ENCODE measurements at regions not wholly inside any gene's neighbourhood (a gene's known extent, or its start where the extent isn't known, plus 50 kb on each side); places are given as distances from the start of the nearest gene placed in this dataset.
"Not testable (repeated sequence)": the region's sequence is repeated elsewhere in the genome, so short reads cannot be mapped to it uniquely, and the experiment has no call there.

GRCh38 chr5:128706269-128706668, 168.2 kb upstream of the FBN2 start:
- intact Hi-C loops (cut with DNase I), result no loop called here

GRCh38 chr5:128708841-128709240, 170.8 kb upstream of the FBN2 start:
- intact Hi-C loops (cut with DNase I), result no loop called here

More at GRCh38 chr5:128706269-128706668, 168.2 kb upstream of the FBN2 start:
- DNase-seq (ENCODE audit: low spot score), result no peak

GRCh38 chr5:128711216-128711615, 173.2 kb upstream of the FBN2 start:
- intact Hi-C loops (cut with DNase I), result no loop called here
- no peak for DNase-seq (ENCODE audit: low spot score)

More at GRCh38 chr5:128708841-128709240, 170.8 kb upstream of the FBN2 start:
- no peak for DNase-seq (ENCODE audit: low spot score)

GRCh38 chr5:128714551-128714950, 176.5 kb upstream of the FBN2 start:
- intact Hi-C loops (cut with DNase I), result no loop called here
- no peak for DNase-seq (ENCODE audit: low spot score)

GRCh38 chr5:128722551-128722950, 184.5 kb upstream of the FBN2 start:
- intact Hi-C loops (cut with DNase I), result no loop called here
- DNase-seq (ENCODE audit: low spot score), result no peak

DNA sequence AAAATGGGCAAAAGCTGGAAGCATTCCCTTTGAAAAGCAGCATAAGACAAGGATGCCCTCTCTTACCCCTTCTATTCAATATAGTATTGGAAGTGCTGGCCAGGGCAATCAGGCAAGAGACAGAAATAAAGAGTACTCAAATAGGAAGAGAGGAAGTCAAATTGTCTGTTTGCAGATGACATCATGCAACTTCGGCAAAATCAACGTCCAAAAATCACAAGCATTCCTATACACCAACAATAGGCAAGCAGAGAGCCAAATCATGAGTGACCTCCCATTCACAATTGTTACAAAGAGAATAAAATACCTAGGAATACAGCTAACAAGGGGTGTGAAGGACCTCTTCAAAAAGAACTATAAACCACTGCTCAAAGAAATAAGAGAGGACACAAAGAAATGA, 192.0 kb upstream of the FBN2 start:
- DNase-seq (ENCODE audit: low spot score); intact Hi-C loops (cut with DNase I): not testable (repeated sequence)

DNA sequence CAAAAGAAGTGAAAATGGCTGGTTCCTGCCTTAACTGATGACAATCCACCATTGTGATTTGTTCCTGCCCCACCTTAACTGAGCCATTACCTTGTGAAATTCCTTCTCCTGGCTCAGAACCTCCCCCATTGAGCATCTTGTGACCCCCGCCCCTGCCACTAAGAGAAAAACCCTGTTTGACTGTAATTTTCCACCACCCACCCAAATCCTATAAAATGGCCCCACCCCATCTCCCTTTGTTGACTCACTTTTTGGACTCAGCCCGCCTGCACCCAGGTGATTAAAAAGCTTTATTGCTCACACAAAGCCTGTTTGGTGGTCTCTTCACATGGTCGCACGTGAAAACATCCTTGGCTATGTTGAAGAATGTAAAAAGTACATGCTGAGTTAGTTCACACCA, 197.6 kb upstream of the FBN2 start:
- DNase-seq (ENCODE audit: low spot score); intact Hi-C loops (cut with DNase I): not testable (repeated sequence)

- intact Hi-C loops (cut with DNase I), result no loop called here
- no peak for DNase-seq (ENCODE audit: low spot score)
These were observed 198.5 kb upstream of the FBN2 start for GRCh38 chr5:128736553-128736952.

DNA sequence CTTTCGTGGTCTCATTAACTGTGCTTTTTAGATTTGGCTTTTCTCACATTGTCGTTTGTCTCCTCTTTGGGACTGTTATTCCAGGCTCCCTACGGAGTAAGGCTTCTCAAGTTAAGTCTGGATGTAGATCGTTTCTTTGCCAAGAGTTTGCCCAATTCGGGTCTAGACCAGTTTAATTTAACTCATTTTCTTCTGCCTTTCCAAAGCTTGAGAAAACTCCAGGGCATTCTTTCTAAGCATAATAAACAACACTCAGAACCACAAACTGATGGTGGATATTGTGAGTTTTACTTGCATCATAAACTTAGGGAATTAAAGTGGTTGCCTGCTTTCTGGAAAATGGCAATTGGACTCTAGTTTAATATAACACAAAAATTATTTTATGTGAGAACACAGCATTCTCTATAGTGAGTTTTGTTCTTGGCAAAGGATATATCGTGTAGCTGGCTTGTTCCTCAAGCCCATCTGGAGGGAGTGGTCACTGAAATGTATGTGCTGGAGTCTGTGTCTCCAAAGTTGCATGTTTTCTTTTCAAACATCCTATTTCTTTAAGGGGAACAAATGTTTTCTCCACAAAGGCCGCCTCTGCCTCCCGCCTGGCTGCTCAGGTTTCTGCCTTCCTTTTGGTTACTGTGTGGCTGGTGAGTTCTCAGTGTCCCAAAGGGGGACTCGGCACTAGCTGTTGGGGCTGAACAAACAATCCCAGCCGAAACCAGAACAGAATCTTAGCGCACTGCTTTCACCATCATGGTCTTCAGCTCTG, 211.3 kb upstream of the FBN2 start:
- no peak for DNase-seq (ENCODE audit: low spot score)
- intact Hi-C loops (cut with DNase I), result no loop called here

GRCh38 chr5:128750155-128750554, 212.1 kb upstream of the FBN2 start:
- no peak for DNase-seq (ENCODE audit: low spot score)
- intact Hi-C loops (cut with DNase I), result no loop called here

DNA sequence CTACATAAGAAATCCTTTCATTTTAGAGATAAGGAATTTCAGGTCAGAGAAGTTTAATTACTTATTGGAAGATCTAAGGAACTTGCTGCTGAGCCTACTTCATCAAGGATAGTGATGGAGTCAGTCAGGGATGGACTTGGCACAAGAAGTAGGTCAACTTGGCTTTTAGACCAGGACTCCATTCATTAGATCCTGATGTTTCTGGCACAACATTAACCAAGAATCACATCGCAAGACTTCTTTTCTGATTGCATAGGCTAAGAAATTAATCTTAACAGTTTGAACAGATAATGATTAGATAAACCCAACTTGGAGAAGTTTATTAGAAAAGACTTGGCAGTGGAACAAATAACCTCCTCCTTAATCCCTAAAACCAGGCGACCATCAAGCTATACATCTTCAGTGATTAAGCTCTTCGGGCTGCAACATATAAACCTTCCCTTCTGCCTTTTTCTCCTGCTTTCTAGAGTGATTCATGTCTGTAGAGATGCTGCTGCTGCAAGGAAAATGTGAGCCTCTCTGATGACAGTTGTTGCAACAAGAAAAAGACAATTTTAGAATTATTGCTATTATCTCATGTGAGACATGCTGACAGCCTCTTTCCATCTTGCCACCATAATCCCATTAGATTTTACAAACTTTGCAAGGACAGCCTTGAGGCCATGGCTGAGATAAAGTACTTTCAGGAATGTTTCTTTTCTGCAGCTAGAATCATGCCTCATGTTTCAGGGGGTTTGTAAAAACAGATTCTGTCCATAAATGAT, 207.9 kb upstream of the SLC27A6 start:
- intact Hi-C loops (cut with DNase I), result no loop called here
- DNase-seq (ENCODE audit: low spot score), result no peak

- DNase-seq (ENCODE audit: low spot score), result no peak
- intact Hi-C loops (cut with DNase I), result no loop called here
These were observed 202.5 kb upstream of the SLC27A6 start for GRCh38 chr5:128762661-128763306.

DNA sequence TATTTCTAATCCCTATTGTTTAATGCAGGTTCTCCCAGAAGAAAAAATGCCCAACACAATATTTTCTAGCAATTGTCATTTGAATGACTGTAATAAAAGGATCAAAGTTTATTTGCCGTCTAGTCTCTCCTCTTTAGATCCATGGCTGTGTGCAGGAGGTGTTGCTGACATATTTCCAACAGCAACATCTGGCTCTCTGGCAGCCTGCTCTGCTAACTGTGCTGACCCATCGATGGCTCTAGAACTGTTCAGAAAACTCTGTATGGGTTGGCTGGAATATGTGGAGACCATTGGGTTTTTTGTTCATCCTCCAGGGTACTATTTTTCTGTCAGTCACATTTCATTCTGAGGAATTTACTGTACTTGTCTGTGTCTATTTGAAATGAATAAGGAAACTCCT, 202.0 kb upstream of the SLC27A6 start:
- intact Hi-C loops (cut with DNase I), result no loop called here
- no peak for DNase-seq (ENCODE audit: low spot score)

GRCh38 chr5:128764601-128765310, 200.5 kb upstream of the SLC27A6 start:
- intact Hi-C loops (cut with DNase I), result no loop called here
- no peak for DNase-seq (ENCODE audit: low spot score)

DNA sequence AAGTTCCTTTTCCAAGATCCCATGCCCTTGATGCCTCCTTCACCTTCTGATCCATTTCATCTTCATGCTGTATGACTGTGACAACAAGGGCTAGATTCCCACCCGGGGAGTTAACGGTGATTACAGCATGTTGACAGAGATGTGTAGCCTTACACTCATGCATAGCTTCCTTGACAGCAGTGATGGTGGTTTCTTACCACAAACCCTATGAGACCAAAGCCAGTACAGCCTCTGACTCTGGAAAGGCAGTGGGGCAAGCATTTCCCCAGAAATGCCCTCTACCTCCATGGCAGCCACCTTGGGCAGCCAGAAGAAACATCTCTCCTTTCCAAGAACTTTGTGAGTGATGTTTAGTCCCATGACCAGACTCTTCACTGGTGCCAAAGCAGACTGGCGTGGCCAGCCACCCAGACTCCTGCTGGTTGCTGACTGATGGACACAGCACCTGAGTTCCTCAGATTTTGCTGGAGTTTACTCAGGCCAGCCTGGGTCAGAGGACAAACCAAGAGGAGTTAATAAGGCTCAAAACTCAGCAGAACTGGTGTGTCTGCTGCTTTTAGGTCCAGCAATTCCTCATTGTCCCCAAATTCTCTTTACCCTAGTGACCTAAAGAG, 199.7 kb upstream of the SLC27A6 start:
- intact Hi-C loops (cut with DNase I), result no loop called here
- no peak for DNase-seq (ENCODE audit: low spot score)

DNA sequence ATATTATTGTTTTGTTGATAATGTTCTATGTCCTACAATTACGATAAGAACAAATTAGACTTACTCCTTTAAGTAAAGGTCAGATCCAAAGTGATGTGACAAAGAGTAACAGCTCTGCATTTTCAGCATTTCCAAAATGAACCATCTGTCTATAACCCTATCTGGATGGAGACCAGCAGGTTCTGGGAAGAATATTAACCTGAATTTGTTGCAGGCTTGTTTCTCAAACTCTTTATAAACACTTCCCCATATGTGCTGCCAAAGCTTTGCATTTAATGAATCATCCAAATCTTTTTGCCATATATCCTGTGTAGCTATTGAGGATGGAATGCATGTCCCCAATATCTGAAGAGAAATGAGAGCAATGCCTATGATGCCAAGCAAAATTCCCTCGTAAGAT, 198.9 kb upstream of the SLC27A6 start:
- intact Hi-C loops (cut with DNase I), result no loop called here
- DNase-seq (ENCODE audit: low spot score), result no peak

DNA sequence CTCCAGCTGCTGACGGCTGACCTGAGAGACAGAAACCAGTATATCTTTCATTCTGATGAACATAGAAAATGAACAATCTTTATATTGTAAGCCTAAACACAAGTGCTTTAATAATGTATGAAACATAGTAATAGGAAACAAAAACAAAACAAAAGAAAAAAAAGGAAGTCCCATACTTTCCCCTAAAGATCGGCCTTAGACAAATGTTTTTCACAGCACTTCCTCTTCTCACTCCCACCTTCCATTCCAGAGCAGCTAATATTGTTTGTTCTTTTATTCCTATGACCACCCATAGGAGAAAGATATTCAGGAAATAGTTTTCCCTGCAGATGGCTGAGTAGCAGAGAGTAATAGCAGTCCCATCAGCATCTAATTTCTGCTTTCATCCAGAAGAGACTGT, 194.4 kb upstream of the SLC27A6 start:
- DNase-seq (ENCODE audit: low spot score), result no peak
- intact Hi-C loops (cut with DNase I), result no loop called here

GRCh38 chr5:128772356-128772755, 192.9 kb upstream of the SLC27A6 start:
- no peak for DNase-seq (ENCODE audit: low spot score)
- intact Hi-C loops (cut with DNase I), result no loop called here

GRCh38 chr5:128773378-128773777, 191.9 kb upstream of the SLC27A6 start:
- DNase-seq (ENCODE audit: low spot score), result no peak
- intact Hi-C loops (cut with DNase I), result no loop called here

DNA sequence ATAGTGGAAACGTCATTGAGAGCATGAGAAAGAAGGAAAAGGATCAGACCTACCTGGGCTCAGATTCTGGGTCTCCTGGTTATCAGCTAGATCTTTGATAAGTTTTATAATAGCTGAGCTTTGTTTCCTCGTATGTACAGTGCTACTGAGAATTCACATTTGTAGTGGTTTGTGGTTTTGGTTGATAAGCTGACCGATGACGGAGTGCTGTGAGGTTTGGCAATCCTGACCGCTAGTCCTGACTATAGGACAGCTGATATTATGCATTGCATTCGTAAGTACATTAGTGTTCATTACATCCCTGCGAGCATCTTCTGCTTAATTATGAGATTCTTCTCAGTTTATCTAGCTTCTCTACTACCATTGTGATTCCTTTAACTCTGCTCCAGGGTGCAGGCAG, 190.7 kb upstream of the SLC27A6 start:
- intact Hi-C loops (cut with DNase I), result no loop called here
- DNase-seq (ENCODE audit: low spot score), result no peak

Data from cardiac septum (tissue), 1 donor.